Frontal cortex (tissue), 3 donors: ENCODE measurements at regions not wholly inside any gene's neighbourhood (a gene's known extent, or its start where the extent isn't known, plus 50 kb on each side); places are given as distances from the start of the nearest gene placed in this dataset.
"Not testable (repeated sequence)": the region's sequence is repeated elsewhere in the genome, so short reads cannot be mapped to it uniquely, and the experiment has no call there.

Experiments used
- DNase-seq, 2 donors: peaks; one replicate each; pipeline ENCODE4 v3.0.0; 2012; ENCODE audit warnings: low spot score in 2 of 2
- FAIRE-seq: peaks from 2 replicates; lab custom pipeline; 2012; peaks lifted over from hg19 to GRCh38; lab: Jason Lieb, UNC
- donor health status: control.
- donor health status: control.
- donor health status: control.

DNA sequence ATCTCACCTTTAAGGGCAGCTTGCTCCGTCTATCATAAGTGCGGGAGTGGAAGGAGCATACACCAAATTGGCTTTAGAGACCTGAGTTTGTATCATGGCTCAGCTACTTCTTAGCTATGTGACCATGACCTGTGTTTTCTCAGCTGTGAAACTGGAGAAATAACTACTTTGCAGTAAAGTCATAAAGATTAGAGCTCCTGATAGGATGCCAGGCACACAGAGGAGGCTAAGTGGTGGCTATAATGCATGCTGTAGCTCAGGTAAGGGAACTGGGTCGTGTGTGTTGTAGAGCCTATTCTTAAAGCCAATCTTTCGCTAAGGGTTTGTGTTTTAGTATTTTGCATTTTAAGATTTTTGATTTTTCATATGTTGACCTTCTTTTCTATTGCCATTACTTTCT, 451.5 kb upstream of the MAN1A1 start:
- no peak for FAIRE-seq

DNA sequence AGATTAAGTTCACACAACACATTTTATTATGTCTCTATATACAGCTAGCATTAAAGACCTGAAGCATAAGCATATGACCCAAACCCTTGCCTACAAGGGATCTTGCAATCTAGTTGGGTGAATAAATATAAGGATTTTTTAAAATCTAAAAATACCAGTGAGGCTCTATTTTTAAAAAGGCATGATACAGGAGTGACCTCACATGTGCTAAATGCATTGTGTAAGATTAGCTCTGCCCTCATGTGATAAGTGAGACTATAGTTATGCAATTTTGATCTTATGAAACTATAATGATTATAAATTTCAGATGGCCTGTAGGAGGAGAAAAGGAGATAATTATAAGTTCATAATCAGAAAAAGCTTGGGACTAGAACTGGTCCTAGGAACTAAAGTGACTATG, 451.0 kb upstream of the MAN1A1 start:
- FAIRE-seq (no peak), DNase-seq (no peak)

More for the DNA sequence above, 451.5 kb upstream of the MAN1A1 start:
- DNase-seq, result no peak

DNA sequence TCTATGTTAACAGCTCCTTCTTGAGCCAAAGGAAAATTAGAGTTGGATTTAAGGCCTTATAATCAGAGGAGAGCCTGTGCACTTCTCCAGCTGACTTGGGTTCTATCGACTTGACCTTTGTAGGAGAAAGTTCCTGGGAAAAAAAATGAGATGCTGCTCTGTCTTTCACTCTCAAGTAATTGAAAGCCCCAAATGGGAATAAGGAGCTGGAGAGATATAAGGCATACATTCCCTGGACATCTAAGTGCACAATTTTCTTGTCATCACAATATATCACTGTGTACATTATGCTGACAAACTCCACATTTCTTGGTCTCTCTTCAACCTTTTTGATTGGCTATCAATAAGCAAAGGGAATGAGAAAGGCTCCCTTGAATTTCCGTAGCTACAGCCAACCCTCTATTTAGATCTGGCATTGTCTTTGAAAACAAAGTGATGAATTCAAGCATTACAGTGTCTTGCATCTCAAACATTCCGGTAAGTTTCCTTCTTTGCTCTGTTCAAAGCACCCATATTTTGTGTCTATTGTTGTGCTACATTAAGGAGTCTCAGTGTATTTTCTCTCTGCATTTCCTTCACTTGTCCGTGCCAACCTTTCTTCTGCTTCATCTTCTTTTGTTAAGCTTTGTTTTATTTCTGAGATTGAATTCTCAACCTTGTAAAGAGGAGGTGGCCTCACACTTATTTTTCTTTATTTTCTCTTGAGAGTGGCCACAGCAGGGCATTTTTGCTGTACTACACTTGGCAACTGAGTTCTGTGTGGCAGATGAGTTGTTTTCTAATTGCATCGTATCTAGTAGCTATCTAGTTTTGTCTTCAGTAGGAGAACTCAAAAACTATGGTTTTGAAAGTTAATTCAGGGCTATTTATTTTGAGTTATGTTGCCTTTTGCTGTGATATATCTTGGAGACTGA, 450.3 kb upstream of the MAN1A1 start:
- DNase-seq (no peak), FAIRE-seq (no peak)

DNA sequence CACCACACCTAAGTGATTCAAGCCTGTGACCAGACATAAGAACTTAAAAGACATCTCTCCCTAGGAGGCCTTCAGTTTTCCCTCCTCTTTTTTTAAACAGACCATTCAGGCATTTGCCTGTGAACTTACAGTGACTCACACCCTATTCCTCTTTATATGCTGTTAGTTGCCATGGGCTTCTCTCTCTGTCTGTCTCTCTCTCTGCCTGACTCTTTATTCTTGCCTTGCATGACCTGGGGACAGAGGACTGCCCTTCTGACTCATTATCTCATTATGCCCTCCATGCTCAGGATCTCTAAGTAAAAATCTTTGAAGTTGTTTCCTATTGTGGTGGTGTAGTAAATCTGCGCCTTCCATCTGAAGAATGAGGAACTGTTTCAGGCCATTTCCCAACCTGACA, 442.2 kb upstream of the MAN1A1 start:
- no peak for DNase-seq
- no peak for FAIRE-seq

DNA sequence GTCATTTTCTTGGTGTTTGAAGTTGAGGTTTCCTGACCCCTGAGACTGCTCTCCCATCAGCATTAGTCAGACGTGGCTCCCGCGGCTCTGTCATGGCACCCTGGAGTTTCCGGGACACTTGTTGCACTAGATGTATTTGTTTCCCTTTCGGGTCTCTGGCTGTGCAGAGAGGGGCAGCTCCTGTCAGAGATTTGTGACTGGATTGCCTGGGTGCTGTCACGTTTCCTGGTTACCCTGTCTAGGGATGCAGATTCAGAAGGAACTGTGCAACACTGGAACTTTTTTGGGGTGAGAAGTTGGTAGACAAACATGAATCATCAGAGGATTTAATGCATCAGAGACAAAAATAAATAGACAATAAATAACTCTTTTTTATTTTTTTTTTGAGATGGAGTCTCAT, 431.8 kb upstream of the MAN1A1 start:
- DNase-seq, result no peak
- FAIRE-seq, result no peak

DNA sequence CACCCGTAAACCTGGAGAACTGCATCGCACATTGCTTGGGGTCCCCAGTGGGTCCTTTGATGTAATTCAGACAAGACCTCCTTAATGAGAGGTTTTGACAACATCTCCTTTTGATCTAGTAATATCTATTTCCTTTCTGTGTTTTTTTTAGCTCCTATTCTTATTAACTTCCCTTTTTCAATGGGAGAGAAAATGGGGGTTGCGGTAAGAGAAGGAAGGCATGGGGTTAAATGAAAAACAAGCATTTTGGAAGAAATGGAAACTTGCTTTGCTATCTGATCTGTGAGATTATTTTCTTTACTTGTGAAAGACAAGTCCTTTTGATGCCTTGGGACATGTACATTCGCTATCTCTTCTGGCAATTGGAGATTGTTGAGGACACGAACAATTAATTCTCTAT, 418.6 kb upstream of the MAN1A1 start:
- no peak for FAIRE-seq
- no peak for DNase-seq

DNA sequence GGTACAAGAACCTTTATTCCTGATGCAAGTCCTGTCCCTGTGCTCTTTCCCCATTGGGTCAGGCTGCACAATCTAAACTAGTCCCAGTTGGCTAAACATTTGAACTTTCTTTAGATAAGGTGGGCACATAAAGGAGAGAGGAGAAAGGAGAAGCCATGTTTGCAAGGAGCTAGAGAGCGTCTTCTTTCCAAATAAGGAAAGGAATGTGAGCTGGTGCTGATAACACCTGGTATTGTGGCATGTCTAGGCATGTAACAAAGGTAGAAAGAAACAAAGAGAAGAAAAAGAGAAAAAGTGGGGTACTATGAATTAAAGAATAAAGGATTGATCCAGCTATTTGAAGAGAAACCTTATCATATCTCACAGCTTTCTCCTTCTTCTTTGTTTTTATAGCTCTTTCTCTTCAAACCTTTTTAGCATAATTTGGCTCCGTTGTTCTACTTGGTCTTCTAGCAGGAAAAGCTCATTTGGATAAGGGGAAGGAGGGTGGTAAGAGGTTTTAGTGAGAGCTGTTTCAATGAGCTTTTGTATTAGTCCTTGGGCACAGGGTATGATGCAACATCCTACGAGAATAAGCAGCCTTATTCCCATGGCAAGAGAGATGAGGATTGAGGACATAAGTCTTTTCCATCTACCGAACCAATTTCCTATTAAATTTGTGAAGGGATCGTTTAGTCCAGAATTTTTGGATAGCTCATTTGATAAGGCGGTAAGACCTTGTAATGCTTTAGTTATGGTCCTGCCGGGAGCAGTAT, 415.5 kb upstream of the MAN1A1 start:
- no peak for DNase-seq
- FAIRE-seq, result no peak

DNA sequence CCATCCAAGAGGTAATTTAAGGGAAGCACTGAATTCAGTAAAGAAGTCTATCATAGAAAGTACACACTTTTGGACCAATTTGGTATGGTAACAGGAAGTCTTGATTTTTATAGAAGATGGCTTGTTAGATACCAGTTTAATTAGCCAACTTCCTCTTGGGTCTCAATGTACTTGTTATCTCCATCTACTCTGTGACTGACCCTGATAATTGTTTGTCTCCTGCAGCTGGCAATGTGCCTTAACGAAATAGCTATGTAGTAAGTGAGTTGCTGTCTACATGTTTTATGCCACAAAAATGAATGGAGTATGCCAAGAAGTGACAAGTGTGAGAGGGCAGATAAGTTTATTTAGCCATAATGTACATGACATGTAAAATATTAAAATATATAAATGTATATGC, 410.5 kb upstream of the MAN1A1 start:
- DNase-seq (no peak), FAIRE-seq (no peak)

DNA sequence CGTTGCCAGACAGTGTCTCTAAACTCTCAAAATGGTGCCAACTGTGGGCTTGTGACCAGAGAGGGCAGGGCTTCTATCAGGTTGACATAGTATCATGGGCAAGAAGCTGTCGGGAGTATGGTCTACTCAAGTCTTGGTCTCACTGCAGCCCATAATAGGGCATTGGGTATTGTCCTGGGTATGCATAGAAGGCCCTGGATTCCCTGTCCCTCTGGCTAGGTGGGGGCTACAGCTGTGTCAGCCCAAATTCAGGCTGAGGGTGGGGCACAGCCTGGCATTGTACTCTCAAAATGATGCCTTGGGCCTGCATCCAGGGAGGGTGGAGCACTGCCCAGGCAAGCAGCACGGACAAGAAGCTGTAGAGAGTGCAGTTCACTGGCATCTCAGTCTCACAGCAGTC, 408.8 kb upstream of the MAN1A1 start:
- FAIRE-seq (no peak), DNase-seq (no peak)

DNA sequence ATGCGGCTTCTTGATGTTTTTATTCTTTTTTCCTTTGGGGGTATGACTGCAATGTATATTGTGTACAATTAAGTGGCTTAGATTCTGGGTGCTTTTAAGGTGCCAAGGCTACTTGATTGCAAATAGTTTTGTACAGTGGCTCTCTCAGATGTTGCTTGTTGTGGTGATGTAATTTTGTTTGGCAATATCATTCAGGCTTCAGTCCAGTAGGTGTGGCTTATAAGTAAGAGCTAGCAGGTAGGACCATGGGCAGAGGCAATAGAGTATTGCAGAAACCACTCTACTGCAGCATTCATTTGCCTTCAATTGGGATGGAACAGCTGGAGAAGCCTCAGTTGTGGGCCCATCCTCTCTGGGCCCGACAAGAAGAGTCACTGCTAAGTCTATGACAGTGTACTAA, 407.9 kb upstream of the MAN1A1 start:
- DNase-seq (no peak), FAIRE-seq (no peak)

DNA sequence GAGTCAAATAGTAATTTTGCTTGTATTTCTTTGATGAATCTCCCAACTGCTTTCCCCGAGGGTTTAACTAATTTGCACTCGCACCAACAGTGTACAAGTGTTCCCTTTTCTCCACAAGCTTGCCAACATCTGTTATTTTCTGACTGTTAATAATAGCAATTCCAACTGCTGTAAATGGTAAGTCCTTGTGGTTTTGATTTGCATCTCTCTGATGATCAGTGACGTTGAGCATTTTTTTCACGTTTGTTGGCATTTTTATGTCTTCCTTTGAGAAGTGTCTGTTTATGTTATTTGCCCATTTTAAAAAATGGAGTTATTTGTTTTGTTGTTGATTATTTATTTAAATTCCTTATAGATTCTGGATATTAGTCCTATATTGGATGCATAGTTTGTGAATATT, 399.8 kb upstream of the MAN1A1 start:
- FAIRE-seq, result no peak

DNA sequence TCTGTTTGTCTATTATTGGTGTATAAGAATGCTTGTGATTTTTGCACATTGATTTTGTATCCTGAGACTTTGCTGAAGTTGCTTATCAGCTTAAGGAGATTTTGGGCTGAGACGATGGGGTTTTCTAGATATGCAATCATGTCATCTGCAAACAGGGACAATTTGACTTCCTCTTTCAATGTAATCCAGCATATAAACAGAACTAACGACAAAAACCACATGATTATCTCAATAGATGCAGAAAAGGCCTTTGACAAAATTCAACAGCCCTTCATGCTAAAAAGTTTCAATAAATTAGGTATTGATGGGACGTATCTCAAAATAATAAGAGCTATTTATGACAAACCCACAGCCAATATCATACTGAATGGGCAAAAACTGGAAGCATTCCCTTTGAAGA, 399.0 kb upstream of the MAN1A1 start:
- not testable (repeated sequence) for DNase-seq, FAIRE-seq

More for the DNA sequence above, 399.8 kb upstream of the MAN1A1 start:
- no peak for DNase-seq

DNA sequence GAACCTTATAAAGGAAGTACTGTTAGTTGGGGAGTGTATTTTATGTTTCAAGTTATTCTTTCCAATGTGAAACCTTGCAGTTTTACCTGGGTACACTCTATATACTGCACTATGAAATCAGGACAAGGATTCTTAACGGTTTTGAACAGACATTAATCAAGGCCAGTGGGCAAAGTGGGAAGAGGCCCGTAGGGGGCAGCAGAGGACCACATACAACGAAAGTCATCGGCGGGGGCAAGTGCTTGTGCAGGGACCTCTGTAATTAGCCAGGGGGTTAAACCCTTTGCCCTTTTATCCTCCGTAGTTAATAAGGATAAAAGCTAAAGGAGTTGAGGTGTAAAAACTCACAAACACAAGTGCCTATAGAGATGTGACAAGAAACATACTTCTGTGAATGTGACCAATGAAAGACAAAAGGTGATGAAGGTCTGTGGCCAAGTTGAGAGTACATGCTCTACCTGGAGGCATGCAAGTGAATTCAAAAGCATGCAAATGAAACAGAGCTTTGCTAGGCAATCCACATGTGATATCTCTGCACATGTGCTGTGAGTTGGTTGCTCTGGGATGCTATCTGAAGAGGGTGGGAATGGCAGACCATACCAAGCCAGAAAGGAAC, 392.7 kb upstream of the MAN1A1 start:
- DNase-seq, result no peak
- FAIRE-seq, result no peak

DNA sequence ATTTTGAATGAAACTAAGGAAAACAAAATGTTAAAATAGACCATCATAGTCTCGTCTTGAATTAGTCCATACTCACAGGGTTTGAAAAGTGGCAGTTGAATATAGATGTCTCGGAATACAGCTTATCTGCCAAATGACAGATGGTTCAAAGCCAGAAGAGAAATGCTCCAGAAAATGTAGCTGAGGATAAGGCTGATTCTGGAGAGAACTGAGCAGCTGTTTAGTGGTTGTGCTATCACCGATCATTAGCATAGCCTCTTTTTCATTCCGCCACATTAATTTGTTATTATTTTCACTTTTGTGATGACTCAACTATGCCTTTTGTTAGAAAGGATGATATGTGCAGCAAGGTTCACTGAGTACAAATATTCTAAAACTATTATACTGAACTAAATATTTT, 390.2 kb upstream of the MAN1A1 start:
- no peak for FAIRE-seq
- no peak for DNase-seq

DNA sequence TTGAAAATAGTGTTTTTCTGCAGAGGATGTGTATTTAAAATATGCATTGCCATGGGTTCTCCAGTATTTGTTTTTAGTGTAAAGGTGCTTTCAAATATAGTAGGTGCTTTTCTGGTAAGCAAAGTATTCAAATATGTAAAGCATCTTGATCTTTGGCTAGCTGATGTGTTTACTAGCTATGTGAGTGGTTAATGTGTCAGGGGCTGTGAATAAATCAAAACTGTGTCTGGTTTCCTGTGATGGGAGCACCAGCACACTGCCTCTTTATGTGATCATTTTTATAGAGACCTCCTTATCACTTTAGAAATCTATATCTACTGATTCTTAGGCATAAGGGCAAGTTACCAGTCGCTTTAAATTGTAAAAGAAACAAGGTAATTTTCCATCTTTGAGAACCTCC, 388.9 kb upstream of the MAN1A1 start:
- DNase-seq, result no peak
- FAIRE-seq, result no peak

DNA sequence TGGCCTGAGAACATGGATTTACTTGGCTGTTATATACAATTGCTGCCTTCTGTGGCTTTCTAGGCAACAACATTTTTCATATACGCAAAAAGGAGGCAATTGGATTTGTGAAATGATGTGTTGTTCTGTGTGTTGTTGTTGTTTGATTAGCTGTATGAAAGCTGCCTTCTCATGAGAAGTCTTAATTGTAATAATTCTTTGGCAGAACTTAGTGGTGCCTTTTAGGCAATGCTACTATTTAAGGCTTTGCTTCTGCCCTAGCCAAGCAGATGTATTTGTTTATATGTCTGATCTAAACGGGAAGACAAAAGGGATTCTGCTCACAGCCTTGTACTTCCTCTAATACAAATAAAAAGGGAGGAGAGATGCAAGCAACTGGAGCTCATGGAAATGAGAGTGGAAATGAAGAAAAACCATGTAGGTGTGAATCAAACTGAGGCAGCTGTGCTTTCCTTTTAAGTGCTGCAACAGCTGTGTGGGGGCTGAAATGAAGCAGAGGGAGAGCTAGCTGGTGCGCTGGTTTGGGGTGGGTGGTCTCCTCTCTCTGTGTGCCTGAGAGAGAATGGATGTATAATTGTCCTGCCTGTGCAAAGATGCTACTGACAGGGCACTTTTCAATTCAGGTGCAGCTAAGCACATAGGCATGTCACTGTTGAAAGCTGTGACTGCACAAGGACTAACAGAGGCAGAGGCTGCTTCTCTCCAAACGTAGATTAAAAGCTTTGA, 386.9 kb upstream of the MAN1A1 start:
- DNase-seq (no peak), FAIRE-seq (no peak)

DNA sequence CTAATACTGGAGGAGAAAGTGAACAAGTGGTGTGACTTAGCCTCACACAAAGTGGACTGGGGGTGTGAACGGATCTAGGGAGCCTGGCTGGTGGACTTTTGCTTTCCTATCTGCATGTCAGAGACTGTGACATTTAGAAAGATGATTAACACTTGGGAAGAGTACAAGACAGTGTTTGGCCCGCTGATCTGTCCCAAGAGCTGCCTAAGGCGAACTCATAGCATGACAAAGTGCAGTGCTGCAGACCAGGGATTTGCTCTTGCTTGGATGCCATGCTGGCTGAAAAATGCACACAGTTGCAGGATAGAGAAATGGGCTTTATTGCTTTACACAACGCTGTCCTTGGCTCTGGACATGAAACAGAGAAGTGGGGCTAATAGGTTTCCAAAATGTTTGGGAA, 386.0 kb upstream of the MAN1A1 start:
- no peak for FAIRE-seq
- no peak for DNase-seq

DNA sequence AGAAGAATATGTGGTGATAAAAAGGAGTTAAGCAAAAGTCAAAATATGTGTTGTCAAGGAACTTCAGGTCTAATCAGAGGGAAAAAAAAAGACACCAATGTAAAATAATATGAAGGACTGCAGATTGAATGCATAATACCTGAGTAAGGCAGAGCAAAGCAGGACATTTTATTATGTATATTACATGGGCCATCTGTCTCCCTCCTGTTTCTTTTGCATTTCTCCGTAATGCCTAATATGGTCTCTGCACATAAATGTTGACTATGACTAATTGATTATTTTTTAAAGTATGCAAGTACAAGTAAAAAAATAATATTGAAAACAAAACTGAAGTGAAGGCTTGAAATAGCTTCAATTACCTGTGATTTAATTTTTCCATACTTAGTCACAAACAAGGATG, 384.7 kb upstream of the MAN1A1 start:
- no peak for DNase-seq
- no peak for FAIRE-seq

DNA sequence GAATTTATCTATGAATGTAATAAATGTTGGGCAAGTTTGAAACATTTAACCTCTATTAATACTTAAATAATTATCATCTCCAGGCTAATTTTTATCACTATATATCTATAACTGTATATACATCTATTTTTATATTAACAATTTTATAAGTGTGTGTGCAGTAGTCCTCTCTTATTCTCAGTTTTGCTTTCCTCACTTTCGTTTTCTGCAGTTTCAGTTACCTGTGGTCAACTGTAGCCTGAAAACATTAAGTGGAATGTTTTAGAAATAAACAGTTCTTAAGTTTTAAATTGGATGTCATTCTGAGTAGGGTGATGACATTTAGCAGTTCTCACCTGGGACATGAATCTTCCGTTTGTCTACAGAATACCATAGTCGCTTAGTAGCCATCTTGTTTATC, 379.4 kb upstream of the MAN1A1 start:
- DNase-seq (no peak), FAIRE-seq (no peak)

DNA sequence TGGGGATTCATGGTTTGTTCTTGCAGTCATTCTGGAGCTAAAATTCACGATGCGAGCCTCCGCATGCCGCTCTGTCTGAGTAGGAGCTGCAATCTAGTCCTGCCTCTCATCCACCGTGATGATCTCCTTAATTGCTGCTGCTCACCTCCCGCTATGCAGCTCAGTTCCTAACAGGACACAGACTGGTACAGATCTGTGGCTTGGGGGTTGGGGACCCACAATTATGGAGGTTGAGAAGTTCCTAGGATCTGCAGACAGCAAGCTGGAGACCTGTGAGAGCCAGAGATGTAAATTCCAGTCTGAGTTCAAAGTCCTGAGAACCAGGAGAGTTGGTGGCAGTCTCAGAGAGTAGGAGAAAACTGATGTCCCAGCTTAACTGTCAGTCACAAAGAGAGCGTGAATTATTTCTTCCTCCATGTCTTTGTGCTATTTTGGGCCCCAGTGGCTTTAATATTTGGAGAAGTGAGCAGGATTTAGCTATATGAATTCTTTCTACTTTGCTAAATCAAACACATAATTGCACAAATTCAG, 378.7 kb upstream of the MAN1A1 start:
- no peak for FAIRE-seq

More for the DNA sequence above, 378.7 kb upstream of the MAN1A1 start:
- no peak for DNase-seq
